Type B pancreatic cell (in vitro differentiated cells): ENCODE measurements at regions not wholly inside any gene's neighbourhood (a gene's known extent, or its start where the extent isn't known, plus 50 kb on each side); places are given as distances from the start of the nearest gene placed in this dataset.
A peak's percentile ranks its signal among the peaks of the same experiment; 100 is the strongest.

Source experiments
- DNase-seq: peaks from one replicate; pipeline ENCODE4 v3.0.0; 2021; ENCODE audit warnings: mixed read lengths; ENCODE audit not compliant: unreplicated experiment; ENCODE audit errors: extremely low spot score
- H3K27ac Mint-ChIP-seq: 2 replicates; pipeline ENCODE4 v1.8.0; 2021; ENCODE audit warnings: mild to moderate bottlenecking, mixed read lengths
- H3K27me3 Mint-ChIP-seq: 2 replicates; pipeline ENCODE4 v1.8.0; 2021; ENCODE audit warnings: mixed read lengths
- H3K36me3 Mint-ChIP-seq: 2 replicates; pipeline ENCODE4 v1.8.0; 2021; ENCODE audit warnings: mixed read lengths
- H3K4me1 Mint-ChIP-seq: one replicate; pipeline ENCODE4 v1.8.0; 2021; ENCODE audit warnings: mixed read lengths; ENCODE audit not compliant: unreplicated experiment
- H3K4me3 Mint-ChIP-seq: 2 replicates; pipeline ENCODE4 v1.8.0; 2021; ENCODE audit warnings: mild to moderate bottlenecking, mixed read lengths
- H3K9me3 Mint-ChIP-seq: 2 replicates; pipeline ENCODE4 v1.8.0; 2021; ENCODE audit warnings: mixed read lengths
- TF ChIP-seq, protein P1 (sequence below): fragments of 200-600 bp; sonication (generic); conservative IDR thresholded peaks from 2 replicates; pipeline ENCODE4 v1.5.0; 2021; ENCODE audit warnings: antibody characterized with exemption, mild to moderate bottlenecking

GRCh38 chr10:29117781-29118180 lies 171.1 kb upstream of the LYZL1 start:
- no peak for DNase-seq
- H3K36me3 Mint-ChIP-seq, result peaks cover 3% of the 10 kb centered on the region
- peaks cover 6% of the 10 kb centered on the region for H3K9me3 Mint-ChIP-seq
- TF ChIP-seq, protein P1, sequence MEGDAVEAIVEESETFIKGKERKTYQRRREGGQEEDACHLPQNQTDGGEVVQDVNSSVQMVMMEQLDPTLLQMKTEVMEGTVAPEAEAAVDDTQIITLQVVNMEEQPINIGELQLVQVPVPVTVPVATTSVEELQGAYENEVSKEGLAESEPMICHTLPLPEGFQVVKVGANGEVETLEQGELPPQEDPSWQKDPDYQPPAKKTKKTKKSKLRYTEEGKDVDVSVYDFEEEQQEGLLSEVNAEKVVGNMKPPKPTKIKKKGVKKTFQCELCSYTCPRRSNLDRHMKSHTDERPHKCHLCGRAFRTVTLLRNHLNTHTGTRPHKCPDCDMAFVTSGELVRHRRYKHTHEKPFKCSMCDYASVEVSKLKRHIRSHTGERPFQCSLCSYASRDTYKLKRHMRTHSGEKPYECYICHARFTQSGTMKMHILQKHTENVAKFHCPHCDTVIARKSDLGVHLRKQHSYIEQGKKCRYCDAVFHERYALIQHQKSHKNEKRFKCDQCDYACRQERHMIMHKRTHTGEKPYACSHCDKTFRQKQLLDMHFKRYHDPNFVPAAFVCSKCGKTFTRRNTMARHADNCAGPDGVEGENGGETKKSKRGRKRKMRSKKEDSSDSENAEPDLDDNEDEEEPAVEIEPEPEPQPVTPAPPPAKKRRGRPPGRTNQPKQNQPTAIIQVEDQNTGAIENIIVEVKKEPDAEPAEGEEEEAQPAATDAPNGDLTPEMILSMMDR, result no peak
- no peak overlapping the region for H3K27ac Mint-ChIP-seq
- H3K4me3 Mint-ChIP-seq, result no peak overlapping the region
- H3K27me3 Mint-ChIP-seq, result peaks cover 2% of the 10 kb centered on the region
- H3K4me1 Mint-ChIP-seq, result peaks cover 14% of the 10 kb centered on the region

GRCh38 chr10:29119374-29119773 lies 169.5 kb upstream of the LYZL1 start:
- DNase-seq, result no peak
- Mint-ChIP-seq H3K4me3 (no peak overlapping the region), H3K27ac (no peak overlapping the region)

GRCh38 chr10:29120216-29120615 lies 168.7 kb upstream of the LYZL1 start:
- Mint-ChIP-seq H3K4me3 (no peak overlapping the region), H3K36me3 (peaks cover 3% of the 10 kb centered on the region), H3K9me3 (peaks cover 6% of the 10 kb centered on the region), H3K27me3 (no peaks in the 10 kb centered on the region), H3K27ac (no peak overlapping the region), H3K4me1 (no peaks in the 10 kb centered on the region)
- no peak for DNase-seq
- TF ChIP-seq, protein P1, result no peak

More at GRCh38 chr10:29119374-29119773, 169.5 kb upstream of the LYZL1 start:
- Mint-ChIP-seq H3K36me3 (peaks cover 3% of the 10 kb centered on the region), H3K9me3 (peaks cover 6% of the 10 kb centered on the region), H3K4me1 (no peaks in the 10 kb centered on the region), H3K27me3 (no peaks in the 10 kb centered on the region)
- TF ChIP-seq, protein P1, result peak; percentile 69

DNA sequence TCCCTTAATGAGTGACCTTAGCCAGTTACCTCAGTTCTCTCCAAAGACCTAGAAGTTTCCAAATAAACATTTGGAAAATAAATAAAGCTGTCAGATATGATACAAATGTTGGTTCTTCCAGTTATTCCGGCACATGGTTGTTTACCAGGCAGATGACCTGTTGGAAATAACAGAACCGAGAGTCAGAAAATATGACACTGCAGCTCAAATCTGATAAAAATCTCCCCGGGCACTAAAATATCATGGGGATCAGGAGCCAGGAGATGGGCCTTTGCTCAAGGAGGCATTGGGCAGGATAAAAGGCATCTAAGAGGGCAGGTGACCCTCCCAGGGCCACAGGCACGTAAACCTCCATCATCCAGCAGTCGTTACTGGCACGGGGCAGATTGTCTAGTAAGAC lies 164.0 kb upstream of the LYZL1 start:
- H3K27ac Mint-ChIP-seq, result no peak overlapping the region
- H3K36me3 Mint-ChIP-seq, result no peaks in the 10 kb centered on the region
- H3K4me1 Mint-ChIP-seq, result peaks cover 10% of the 10 kb centered on the region
- DNase-seq, result no peak
- H3K9me3 Mint-ChIP-seq, result no peaks in the 10 kb centered on the region
- TF ChIP-seq, protein P1, result no peak
- no peak overlapping the region for H3K4me3 Mint-ChIP-seq
- peaks cover 3% of the 10 kb centered on the region for H3K27me3 Mint-ChIP-seq

DNA sequence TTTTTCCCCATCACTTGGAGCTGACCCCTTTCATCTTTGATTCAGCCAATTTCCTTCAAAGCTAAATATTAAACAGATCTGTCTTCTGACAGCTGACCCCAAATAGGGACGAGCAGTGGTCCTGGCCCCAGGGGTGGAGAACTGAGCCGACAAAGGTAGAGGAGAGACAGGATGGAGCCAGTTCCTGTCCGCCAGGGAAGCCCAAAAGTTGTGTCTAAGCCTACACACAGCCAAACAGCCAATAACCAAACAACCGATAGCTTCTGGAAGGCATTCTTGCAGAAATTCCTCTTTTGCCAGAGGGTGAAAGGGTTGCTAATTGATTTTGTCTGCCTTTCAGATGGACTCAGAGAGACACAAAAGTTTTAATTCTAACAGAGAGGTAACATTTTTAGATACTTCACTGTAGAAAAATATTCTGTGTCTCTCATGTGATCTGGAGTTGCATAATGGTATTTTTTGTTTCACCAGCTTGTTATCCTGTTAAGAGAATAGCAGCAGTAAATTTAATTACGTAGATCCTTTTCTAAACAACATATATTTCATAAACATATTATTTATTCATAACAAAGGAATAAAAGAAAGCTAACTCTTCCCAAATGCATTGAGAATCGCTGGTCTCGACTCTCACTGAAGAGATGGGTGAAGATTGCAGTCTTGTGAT lies 161.7 kb upstream of the LYZL1 start:
- Mint-ChIP-seq H3K27me3 (peaks cover 3% of the 10 kb centered on the region), H3K27ac (peak overlapping the region; percentile 12), H3K36me3 (no peaks in the 10 kb centered on the region), H3K4me1 (peaks cover 20% of the 10 kb centered on the region), H3K4me3 (peak overlapping the region; percentile 16), H3K9me3 (no peaks in the 10 kb centered on the region)
- TF ChIP-seq, protein P1, result no peak
- DNase-seq, result no peak
